BLaER1 (cell line): ENCODE measurements at regions not wholly inside any gene's neighbourhood (a gene's known extent, or its start where the extent isn't known, plus 50 kb on each side); places are given as distances from the start of the nearest gene placed in this dataset.

Source experiments
- H3K27ac ChIP-seq: shearing (Covaris generic); formaldehyde crosslinking; 2 replicates; pipeline ENCODE4 v1.8.1; 2022
- H3K27me3 ChIP-seq: shearing (Covaris generic); formaldehyde crosslinking; 2 replicates; pipeline ENCODE4 v1.8.1; 2022
- H3K36me3 ChIP-seq: shearing (Covaris generic); formaldehyde crosslinking; 2 replicates; pipeline ENCODE4 v1.8.1; 2022
- H3K4me1 ChIP-seq: shearing (Covaris generic); formaldehyde crosslinking; 2 replicates; pipeline ENCODE4 v1.8.1; 2022
- H3K4me2 ChIP-seq: shearing (Covaris generic); formaldehyde crosslinking; 2 replicates; pipeline ENCODE4 v1.8.1; 2022
- H3K4me3 ChIP-seq: shearing (Covaris generic); formaldehyde crosslinking; 2 replicates; pipeline ENCODE4 v1.8.1; 2022
- H3K9ac ChIP-seq: shearing (Covaris generic); formaldehyde crosslinking; 2 replicates; pipeline ENCODE4 v1.8.1; 2022
- H3K9me3 ChIP-seq: shearing (Covaris generic); formaldehyde crosslinking; 2 replicates; pipeline ENCODE4 v1.8.1; 2022
- H4K20me1 ChIP-seq: shearing (Covaris generic); formaldehyde crosslinking; 2 replicates; pipeline ENCODE4 v1.8.1; 2022
- Cebpa-rat ChIP-seq: shearing (Covaris generic); IDR thresholded peaks from 2 replicates; pipeline ENCODE4 v1.8.1; 2022

- Histone ChIP-seq H3K27me3 (no peaks in the 10 kb centered on the region), H3K4me1 (no peaks in the 10 kb centered on the region), H3K36me3 (no peaks in the 10 kb centered on the region), H3K27ac (no peak overlapping the region), H3K4me3 (no peak overlapping the region), H3K4me2 (no peak overlapping the region), H3K9me3 (no peaks in the 10 kb centered on the region), H3K9ac (no peak overlapping the region), H4K20me1 (no peaks in the 10 kb centered on the region)
- no peak; the same call in 1 of the 2 replicates for TF ChIP-seq Cebpa-rat
Observed at GRCh38 chr3:83601704-83602103, 1357.1 kb upstream of the CADM2 start.

- no peak overlapping the region for H3K4me3 ChIP-seq
- no peaks in the 10 kb centered on the region for H3K9me3 ChIP-seq
- H3K9ac ChIP-seq: no peak overlapping the region
- TF ChIP-seq Cebpa-rat: no peak
- H3K4me2 ChIP-seq: no peak overlapping the region
- H3K27me3 ChIP-seq: no peaks in the 10 kb centered on the region
- no peaks in the 10 kb centered on the region for H3K36me3 ChIP-seq
- H3K27ac ChIP-seq: no peak overlapping the region
- no peaks in the 10 kb centered on the region for H3K4me1 ChIP-seq
- H4K20me1 ChIP-seq: no peaks in the 10 kb centered on the region
Observed at GRCh38 chr3:83622526-83622925, 1336.3 kb upstream of the CADM2 start.

GRCh38 chr3:83625261-83625660 is 1333.5 kb upstream of the CADM2 start:
- H3K36me3 ChIP-seq: no peaks in the 10 kb centered on the region
- no peaks in the 10 kb centered on the region for H4K20me1 ChIP-seq
- H3K4me1 ChIP-seq: no peaks in the 10 kb centered on the region
- no peaks in the 10 kb centered on the region for H3K9me3 ChIP-seq
- no peak for TF ChIP-seq Cebpa-rat
- no peak overlapping the region for H3K4me3 ChIP-seq
- H3K27ac ChIP-seq: no peak overlapping the region
- no peak overlapping the region for H3K9ac ChIP-seq
- no peaks in the 10 kb centered on the region for H3K27me3 ChIP-seq
- no peak overlapping the region for H3K4me2 ChIP-seq

GRCh38 chr3:83628471-83628870 is 1330.3 kb upstream of the CADM2 start:
- Histone ChIP-seq H3K4me1 (no peaks in the 10 kb centered on the region), H3K9ac (no peak overlapping the region), H3K27ac (no peak overlapping the region), H3K27me3 (no peaks in the 10 kb centered on the region), H3K9me3 (no peaks in the 10 kb centered on the region), H3K36me3 (no peaks in the 10 kb centered on the region), H3K4me2 (no peak overlapping the region), H3K4me3 (no peak overlapping the region), H4K20me1 (no peaks in the 10 kb centered on the region)
- TF ChIP-seq Cebpa-rat: no peak

- H3K4me2 ChIP-seq: no peak overlapping the region
- H3K4me3 ChIP-seq: no peak overlapping the region
- TF ChIP-seq Cebpa-rat: no peak
- H3K36me3 ChIP-seq: no peaks in the 10 kb centered on the region
- H3K27me3 ChIP-seq: no peaks in the 10 kb centered on the region
- H3K9me3 ChIP-seq: no peaks in the 10 kb centered on the region
- H3K4me1 ChIP-seq: no peaks in the 10 kb centered on the region
- no peaks in the 10 kb centered on the region for H4K20me1 ChIP-seq
- H3K27ac ChIP-seq: no peak overlapping the region
- no peak overlapping the region for H3K9ac ChIP-seq
Observed at GRCh38 chr3:83632526-83632925, 1326.3 kb upstream of the CADM2 start.

- no peak for TF ChIP-seq Cebpa-rat
- Histone ChIP-seq H3K36me3 (no peaks in the 10 kb centered on the region), H4K20me1 (no peaks in the 10 kb centered on the region), H3K4me3 (no peak overlapping the region), H3K27me3 (no peaks in the 10 kb centered on the region), H3K9me3 (no peaks in the 10 kb centered on the region), H3K4me2 (no peak overlapping the region), H3K9ac (no peak overlapping the region), H3K27ac (no peak overlapping the region), H3K4me1 (no peaks in the 10 kb centered on the region)
Observed at GRCh38 chr3:83633758-83634157, 1325.0 kb upstream of the CADM2 start.

- H3K27me3 ChIP-seq: no peaks in the 10 kb centered on the region
- no peak overlapping the region for H3K27ac ChIP-seq
- H3K4me2 ChIP-seq: no peak overlapping the region
- no peak overlapping the region for H3K4me3 ChIP-seq
- no peaks in the 10 kb centered on the region for H3K36me3 ChIP-seq
- H3K9ac ChIP-seq: no peak overlapping the region
- H3K4me1 ChIP-seq: no peaks in the 10 kb centered on the region
- H3K9me3 ChIP-seq: no peaks in the 10 kb centered on the region
- no peaks in the 10 kb centered on the region for H4K20me1 ChIP-seq
- TF ChIP-seq Cebpa-rat: no peak
Observed at GRCh38 chr3:83649692-83650091, 1309.1 kb upstream of the CADM2 start.

GRCh38 chr3:83655083-83655482 is 1303.7 kb upstream of the CADM2 start:
- no peaks in the 10 kb centered on the region for H3K27me3 ChIP-seq
- TF ChIP-seq Cebpa-rat: no peak

GRCh38 chr3:83662381-83662960 is 1296.3 kb upstream of the CADM2 start:
- H3K36me3 ChIP-seq: no peaks in the 10 kb centered on the region

More at GRCh38 chr3:83655083-83655482, 1303.7 kb upstream of the CADM2 start:
- H3K4me3 ChIP-seq: no peak overlapping the region
- H3K36me3 ChIP-seq: no peaks in the 10 kb centered on the region
- no peaks in the 10 kb centered on the region for H3K4me1 ChIP-seq
- H4K20me1 ChIP-seq: no peaks in the 10 kb centered on the region
- no peak overlapping the region for H3K4me2 ChIP-seq
- no peak overlapping the region for H3K9ac ChIP-seq
- no peaks in the 10 kb centered on the region for H3K9me3 ChIP-seq
- no peak overlapping the region for H3K27ac ChIP-seq

GRCh38 chr3:83670416-83670815 is 1288.4 kb upstream of the CADM2 start:
- Histone ChIP-seq H3K27ac (no peak overlapping the region), H3K4me3 (no peak overlapping the region), H3K9ac (no peak overlapping the region), H3K36me3 (no peaks in the 10 kb centered on the region), H3K4me1 (no peaks in the 10 kb centered on the region), H3K27me3 (no peaks in the 10 kb centered on the region), H4K20me1 (no peaks in the 10 kb centered on the region), H3K4me2 (no peak overlapping the region), H3K9me3 (no peaks in the 10 kb centered on the region)
- TF ChIP-seq Cebpa-rat: no peak

More at GRCh38 chr3:83662381-83662960, 1296.3 kb upstream of the CADM2 start:
- H3K27ac ChIP-seq: no peak overlapping the region
- H4K20me1 ChIP-seq: no peaks in the 10 kb centered on the region
- H3K9me3 ChIP-seq: no peaks in the 10 kb centered on the region
- no peaks in the 10 kb centered on the region for H3K4me1 ChIP-seq
- no peak overlapping the region for H3K4me3 ChIP-seq
- H3K4me2 ChIP-seq: no peak overlapping the region
- TF ChIP-seq Cebpa-rat: no peak
- H3K9ac ChIP-seq: no peak overlapping the region
- H3K27me3 ChIP-seq: no peaks in the 10 kb centered on the region

GRCh38 chr3:83683937-83684598 is 1274.7 kb upstream of the CADM2 start:
- H3K9ac ChIP-seq: no peak overlapping the region
- TF ChIP-seq Cebpa-rat: no peak
- no peaks in the 10 kb centered on the region for H4K20me1 ChIP-seq
- no peak overlapping the region for H3K4me2 ChIP-seq
- H3K4me1 ChIP-seq: no peaks in the 10 kb centered on the region
- H3K27me3 ChIP-seq: no peaks in the 10 kb centered on the region
- no peaks in the 10 kb centered on the region for H3K9me3 ChIP-seq
- no peaks in the 10 kb centered on the region for H3K36me3 ChIP-seq
- no peak overlapping the region for H3K4me3 ChIP-seq
- no peak overlapping the region for H3K27ac ChIP-seq
